Chondrocyte (in vitro differentiated cells): ENCODE measurements at regions not wholly inside any gene's neighbourhood (a gene's known extent, or its start where the extent isn't known, plus 50 kb on each side); places are given as distances from the start of the nearest gene placed in this dataset.

ENCODE experiments used
- DNase-seq: peaks from one replicate; pipeline ENCODE4 v3.0.0; 2021; ENCODE audit warnings: mixed read lengths, low spot score
- H3K27ac Mint-ChIP-seq: one replicate; pipeline ENCODE4 v1.8.0; 2021; ENCODE audit warnings: mild to moderate bottlenecking, moderate library complexity, mixed read lengths; ENCODE audit not compliant: unreplicated experiment
- H3K27me3 Mint-ChIP-seq: 2 replicates; pipeline ENCODE4 v1.8.0; 2021; ENCODE audit warnings: low read depth, mixed read lengths
- H3K36me3 Mint-ChIP-seq: 2 replicates; pipeline ENCODE4 v1.8.0; 2021; ENCODE audit warnings: low read depth, mixed read lengths
- H3K4me1 Mint-ChIP-seq: 2 replicates; pipeline ENCODE4 v1.8.0; 2021; ENCODE audit warnings: low read depth, mild to moderate bottlenecking, mixed read lengths
- H3K4me3 Mint-ChIP-seq: one replicate; pipeline ENCODE4 v1.8.0; 2021; ENCODE audit warnings: mild to moderate bottlenecking, moderate library complexity, mixed read lengths; ENCODE audit not compliant: unreplicated experiment
- H3K9me3 Mint-ChIP-seq: 2 replicates; pipeline ENCODE4 v1.8.0; 2021; ENCODE audit warnings: low read depth, mixed read lengths
- CTCF ChIP-seq: fragments of 200-600 bp; sonication (generic); IDR thresholded peaks from 2 replicates; pipeline ENCODE4 v1.5.0; 2021; ENCODE audit warnings: antibody characterized with exemption, mild to moderate bottlenecking, moderate library complexity

GRCh38 chr15:29467091-29467490 is 197.5 kb upstream of the NSMCE3 start:
- Mint-ChIP-seq H3K36me3 (no peaks in the 10 kb centered on the region), H3K4me1 (no peaks in the 10 kb centered on the region), H3K4me3 (no peak overlapping the region), H3K9me3 (no peaks in the 10 kb centered on the region), H3K27me3 (peaks cover 9% of the 10 kb centered on the region), H3K27ac (no peak overlapping the region)
- TF ChIP-seq CTCF, result no peak
- DNase-seq, result no peak

GRCh38 chr15:29466292-29466691 is 196.7 kb upstream of the NSMCE3 start:
- Mint-ChIP-seq H3K27ac (no peak overlapping the region), H3K4me1 (no peaks in the 10 kb centered on the region), H3K36me3 (no peaks in the 10 kb centered on the region), H3K9me3 (no peaks in the 10 kb centered on the region), H3K27me3 (peaks cover 9% of the 10 kb centered on the region), H3K4me3 (no peak overlapping the region)
- no peak for DNase-seq
- TF ChIP-seq CTCF, result no peak

GRCh38 chr15:29465816-29466215 is 196.2 kb upstream of the NSMCE3 start:
- Mint-ChIP-seq H3K4me1 (no peaks in the 10 kb centered on the region), H3K27me3 (peaks cover 7% of the 10 kb centered on the region), H3K4me3 (no peak overlapping the region), H3K27ac (no peak overlapping the region), H3K9me3 (no peaks in the 10 kb centered on the region), H3K36me3 (no peaks in the 10 kb centered on the region)
- DNase-seq, result no peak
- TF ChIP-seq CTCF, result no peak

GRCh38 chr15:29465196-29465595 is 195.6 kb upstream of the NSMCE3 start:
- no peaks in the 10 kb centered on the region for H3K9me3 Mint-ChIP-seq
- H3K4me1 Mint-ChIP-seq, result no peaks in the 10 kb centered on the region
- no peak for TF ChIP-seq CTCF
- H3K27me3 Mint-ChIP-seq, result peaks cover 4% of the 10 kb centered on the region
- DNase-seq, result no peak
- no peak overlapping the region for H3K4me3 Mint-ChIP-seq
- H3K27ac Mint-ChIP-seq, result no peak overlapping the region
- H3K36me3 Mint-ChIP-seq, result no peaks in the 10 kb centered on the region

- no peak overlapping the region for H3K27ac Mint-ChIP-seq
- peaks cover 4% of the 10 kb centered on the region for H3K27me3 Mint-ChIP-seq
- no peak for TF ChIP-seq CTCF
- H3K4me1 Mint-ChIP-seq, result no peaks in the 10 kb centered on the region
- H3K4me3 Mint-ChIP-seq, result no peak overlapping the region
- no peak for DNase-seq
- H3K9me3 Mint-ChIP-seq, result no peaks in the 10 kb centered on the region
- no peaks in the 10 kb centered on the region for H3K36me3 Mint-ChIP-seq
Measured at GRCh38 chr15:29461877-29462276, 192.3 kb upstream of the NSMCE3 start.
